GM21529 (cell line): ENCODE measurements at regions not wholly inside any gene's neighbourhood (a gene's known extent, or its start where the extent isn't known, plus 50 kb on each side); places are given as distances from the start of the nearest gene placed in this dataset.

Source experiments
- ATAC-seq: cut with Tn5 transposase; IDR thresholded peaks from one replicate; pipeline ENCODE4 v1.9.1; 2021; ENCODE audit not compliant: unreplicated experiment

DNA sequence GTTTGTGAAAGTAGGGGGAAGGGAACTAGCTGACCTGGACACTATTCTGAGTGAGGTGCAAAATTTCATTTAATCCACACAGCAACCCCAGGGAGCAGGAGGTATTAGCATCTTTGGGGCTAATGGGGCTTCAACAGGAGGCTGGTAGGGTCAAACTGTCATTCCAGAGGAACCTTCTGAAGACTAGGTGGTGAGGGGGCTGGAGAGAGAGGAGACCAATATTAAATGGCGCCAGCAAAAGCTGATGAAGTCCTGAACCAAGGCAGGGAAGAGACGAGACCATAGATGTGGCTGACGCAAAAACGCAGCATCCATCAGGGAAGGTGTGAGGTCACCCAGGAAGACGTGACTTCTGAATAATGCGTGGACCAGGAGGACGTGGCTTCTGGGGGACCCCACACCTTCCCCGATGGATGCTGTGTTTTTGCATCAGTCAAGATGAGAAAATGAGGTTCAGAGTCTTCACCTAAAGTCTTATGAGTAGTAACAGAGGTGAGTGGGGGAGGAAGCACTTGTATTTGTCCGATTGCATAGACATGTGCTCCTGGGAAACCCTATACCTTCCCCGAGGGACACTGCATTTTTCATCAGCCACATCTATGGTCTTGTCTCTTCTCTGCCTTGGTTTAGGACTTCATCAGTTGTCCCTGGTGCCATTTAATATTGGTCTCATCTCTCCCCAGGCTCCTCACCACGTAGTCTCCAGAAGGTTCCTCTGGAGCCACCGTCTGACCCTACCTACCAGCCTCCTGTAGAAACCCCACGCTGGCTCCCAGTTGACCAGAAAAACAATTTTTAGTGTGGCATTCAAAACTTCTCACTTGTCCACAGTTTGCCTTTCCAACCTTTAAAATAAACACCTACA lies 188.6 kb downstream of the MYCN start:
- no peak for ATAC-seq

DNA sequence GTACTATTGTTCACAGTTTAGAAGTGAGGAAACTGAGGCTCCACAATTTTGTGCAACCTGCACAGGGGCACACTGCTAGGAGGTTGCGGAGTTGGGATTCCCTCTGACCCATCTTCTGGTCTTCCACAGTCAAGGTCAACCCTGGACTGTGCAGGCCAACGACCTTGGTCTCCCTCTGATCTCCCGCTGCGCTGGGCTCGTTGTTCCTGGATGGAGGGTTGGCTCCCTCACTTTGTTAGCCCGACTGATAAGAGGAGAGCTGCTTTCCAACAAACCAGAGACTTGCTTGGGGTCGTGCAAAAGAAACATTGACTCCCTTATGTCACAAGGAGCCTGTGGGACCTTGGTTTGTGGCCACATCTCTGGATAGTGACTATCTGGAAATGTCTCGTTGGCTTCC lies 187.6 kb downstream of the MYCN start:
- ATAC-seq = no peak

DNA sequence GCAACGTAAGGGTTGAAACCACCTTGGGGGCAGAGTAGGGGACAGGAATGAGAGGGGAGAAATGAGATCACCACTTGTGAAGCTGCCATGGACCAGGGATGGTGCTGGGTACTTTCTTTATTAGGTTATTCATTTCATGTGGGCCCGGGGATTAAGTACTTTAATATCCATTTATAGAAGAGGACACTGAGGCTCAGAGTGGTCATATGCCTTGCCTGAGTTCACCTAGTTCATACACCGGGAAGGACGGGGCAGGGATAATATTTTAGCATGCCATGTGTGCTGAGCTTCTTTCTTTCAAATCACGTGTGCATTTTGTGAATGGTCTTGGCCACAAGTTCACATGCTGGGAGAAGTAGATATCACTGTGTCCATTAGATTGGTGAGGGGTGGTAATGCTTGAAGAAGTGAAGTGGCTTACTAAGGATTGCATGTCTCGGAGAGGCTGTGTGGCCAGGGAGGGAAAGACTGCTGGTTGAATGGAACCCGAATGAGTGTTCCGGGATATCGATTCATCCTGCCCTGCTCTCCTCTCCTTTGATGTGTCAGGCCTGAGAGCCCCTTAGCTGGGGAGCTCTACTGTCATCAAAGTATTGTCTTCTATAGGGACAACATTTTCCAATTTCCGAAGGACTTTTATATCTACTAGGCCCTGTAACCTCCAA lies 187.1 kb downstream of the MYCN start:
- no peak for ATAC-seq

GRCh38 chr2:16126517-16127275 lies 186.3 kb downstream of the MYCN start:
- ATAC-seq = no peak

DNA sequence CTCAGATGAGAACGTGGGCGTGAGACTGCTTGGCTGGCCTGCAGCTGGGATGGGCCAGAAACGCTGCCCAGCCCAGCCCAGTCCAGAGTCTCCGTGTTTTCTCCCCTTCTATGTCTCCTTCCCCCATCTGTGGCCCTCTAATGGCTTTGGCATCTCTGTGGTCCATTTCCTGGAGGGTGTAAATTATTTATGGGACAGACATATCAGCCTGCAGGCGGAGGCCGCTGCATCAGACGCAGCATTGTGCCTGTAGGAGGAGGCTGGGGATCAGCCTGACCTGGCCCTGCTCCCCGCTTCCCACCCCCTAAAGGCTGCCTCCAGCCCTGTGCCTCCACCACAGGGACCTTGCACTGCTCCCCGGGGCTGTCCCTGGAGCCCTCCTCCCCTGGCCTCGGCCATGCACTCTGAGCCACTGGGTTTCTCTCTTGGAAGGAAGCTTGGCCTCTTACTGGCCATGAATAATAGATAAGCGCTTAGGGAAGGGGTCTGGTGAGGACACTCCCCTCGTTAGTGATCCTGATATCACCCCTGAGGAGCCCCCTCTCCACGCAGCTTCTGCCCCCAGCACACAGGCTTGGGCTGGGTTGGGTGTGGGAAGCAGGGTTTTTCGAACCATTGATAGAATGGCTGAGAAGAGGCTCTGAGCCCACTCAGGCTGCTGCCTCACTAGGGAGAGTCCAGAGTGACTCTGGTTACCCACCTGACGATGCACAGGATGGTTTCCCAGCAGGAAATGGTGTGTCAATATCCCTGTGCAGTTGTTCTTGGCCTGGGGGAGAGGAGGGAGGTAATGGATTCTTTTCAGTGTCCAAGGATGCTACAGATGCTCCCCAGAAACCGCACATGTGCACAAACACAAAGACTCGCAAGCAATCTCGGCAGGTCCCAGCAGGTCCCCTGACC lies 185.5 kb downstream of the MYCN start:
- ATAC-seq = no peak

GRCh38 chr2:16124881-16125613 lies 184.7 kb downstream of the MYCN start:
- no peak for ATAC-seq

DNA sequence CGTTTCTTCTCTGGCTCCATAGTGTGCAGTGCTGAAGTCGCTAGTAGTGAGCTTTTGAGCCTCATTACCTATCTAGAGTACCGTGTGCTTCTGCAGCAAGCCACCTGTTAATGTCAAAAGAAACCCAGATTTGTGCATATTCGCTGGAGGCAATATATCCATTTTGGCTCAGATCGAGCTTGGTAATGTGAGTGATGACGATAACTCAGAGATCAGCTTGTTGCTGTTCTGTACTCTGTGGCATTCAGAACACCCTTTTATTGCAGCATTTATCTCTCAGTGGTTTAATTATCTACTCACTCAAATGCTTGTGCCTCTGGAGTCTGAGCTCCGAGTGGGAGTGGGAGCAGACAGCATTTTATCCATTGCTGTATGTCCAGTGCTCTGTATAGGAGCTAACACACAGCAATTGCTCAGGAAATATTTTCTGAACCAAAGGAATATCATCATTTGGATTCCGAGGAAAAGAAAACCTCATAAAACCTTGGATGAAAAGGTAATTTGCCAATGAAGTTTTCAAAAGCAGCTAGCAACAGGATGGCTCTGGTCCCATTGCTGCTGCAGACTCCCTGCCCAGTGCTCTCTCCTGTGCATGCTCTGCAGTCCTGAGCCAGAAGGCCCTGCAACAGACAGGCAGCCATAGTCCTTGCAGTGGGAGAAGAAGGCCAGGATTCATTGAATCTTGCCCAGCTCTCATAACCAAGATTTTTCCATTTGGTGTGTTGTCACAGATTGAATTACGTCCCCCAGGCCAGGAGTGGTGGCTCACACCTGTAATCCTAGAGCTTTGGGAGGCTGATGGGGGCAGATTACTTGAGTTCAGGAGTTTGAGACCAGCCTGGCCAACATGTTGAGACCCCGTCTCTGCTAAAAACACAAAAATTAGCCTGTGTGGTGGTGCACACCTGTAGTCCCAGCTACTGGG lies 183.8 kb downstream of the MYCN start:
- ATAC-seq = no peak

DNA sequence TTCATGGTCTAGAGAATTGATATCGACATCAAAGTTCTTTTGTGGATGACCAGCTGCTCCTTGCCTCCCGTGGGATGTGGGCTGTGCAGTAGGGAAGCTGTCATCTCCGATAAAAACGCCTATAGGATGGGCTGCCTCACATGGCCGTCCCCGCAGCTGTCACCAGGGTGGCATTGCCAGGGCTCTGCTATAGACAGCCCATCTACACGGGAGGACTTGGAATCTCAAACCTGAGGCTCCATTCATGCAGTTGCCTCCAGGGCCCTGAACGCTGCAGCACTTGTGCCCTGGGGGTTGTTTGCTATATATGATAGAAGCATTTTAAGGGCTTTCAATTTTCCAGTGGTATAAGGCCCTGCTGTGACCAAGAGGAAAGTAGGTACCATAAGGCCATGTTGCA lies 183.1 kb downstream of the MYCN start:
- no peak for ATAC-seq

DNA sequence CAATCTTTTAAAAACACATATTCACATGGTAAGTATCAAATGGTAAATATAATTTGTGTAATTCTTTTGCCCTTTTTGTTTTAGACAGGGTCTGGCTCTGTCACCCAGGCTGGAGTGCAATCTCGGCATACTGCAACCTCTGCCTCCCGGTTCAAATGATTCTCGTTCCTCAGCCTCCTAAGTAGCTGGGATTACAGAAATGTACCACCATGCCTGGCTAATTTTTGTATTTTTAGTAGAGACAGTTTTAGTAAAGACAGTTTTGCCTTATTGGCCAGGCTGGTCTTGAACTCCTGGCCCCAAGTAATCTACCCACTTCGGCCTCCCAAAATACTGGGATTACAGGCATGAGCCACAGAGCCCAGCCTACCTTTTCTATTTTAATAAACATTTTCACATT lies 182.2 kb downstream of the MYCN start:
- ATAC-seq = no peak

GRCh38 chr2:16121986-16122390 lies 181.6 kb downstream of the MYCN start:
- ATAC-seq = no peak

GRCh38 chr2:16121231-16121985 lies 181.1 kb downstream of the MYCN start:
- no peak for ATAC-seq

- no peak for ATAC-seq
Observed at GRCh38 chr2:16120591-16121180, 180.3 kb downstream of the MYCN start.

GRCh38 chr2:16119741-16120140 lies 179.4 kb downstream of the MYCN start:
- no peak for ATAC-seq

GRCh38 chr2:16118611-16119590 lies 178.6 kb downstream of the MYCN start:
- ATAC-seq = no peak

DNA sequence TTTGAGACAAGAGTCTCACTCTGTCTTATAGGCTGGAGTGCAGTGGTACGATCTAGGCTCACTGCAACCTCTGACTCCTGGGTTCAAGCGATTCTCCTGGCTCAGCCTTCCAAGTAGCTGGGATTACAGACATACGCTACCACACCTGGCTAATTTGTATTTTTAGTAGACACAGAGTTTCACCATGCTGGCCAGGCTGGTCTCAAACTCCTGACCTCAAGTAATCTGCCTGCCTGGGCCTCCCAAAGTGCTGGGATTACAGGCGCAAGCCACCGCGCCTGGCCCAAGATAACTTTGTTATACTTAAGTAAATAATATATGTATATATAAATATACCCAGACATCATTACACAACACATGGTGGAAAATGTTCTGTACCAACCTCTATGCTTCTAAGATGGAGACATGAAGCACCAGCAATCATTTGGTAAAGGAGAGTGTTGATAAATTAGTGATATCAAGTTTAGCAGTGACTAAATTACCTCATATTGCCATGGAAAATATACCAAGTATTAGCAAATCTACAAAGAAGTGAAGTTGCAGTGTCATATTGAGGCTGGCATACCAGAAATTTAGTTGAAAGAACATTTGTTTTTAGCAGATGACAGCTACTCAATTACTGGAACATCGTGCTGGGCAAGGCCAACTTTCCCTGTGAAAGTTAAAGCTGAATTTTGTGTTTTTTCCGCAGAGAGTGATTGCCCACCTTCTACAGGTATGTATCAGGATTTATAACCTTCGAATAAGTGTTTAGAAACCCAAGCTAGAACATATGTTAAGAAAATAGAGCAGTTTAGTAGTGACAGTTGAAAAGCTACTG lies 177.7 kb downstream of the MYCN start:
- ATAC-seq = no peak
